HepG2 (cell line): ENCODE measurements at regions not wholly inside any gene's neighbourhood (a gene's known extent, or its start where the extent isn't known, plus 50 kb on each side); places are given as distances from the start of the nearest gene placed in this dataset.

ENCODE experiments used
- ARID5B ChIP-seq: IDR thresholded peaks from 2 replicates; pipeline ENCODE4 v1.4.0; 2020; ENCODE audit warnings: mild to moderate bottlenecking, missing genetic modification reagents
- GPBP1L1 ChIP-seq: sonication (generic); formaldehyde crosslinking; IDR thresholded peaks from 2 replicates; pipeline ENCODE4 v1.5.0; 2020; ENCODE audit warnings: mild to moderate bottlenecking, missing genetic modification reagents
- HDAC2 ChIP-seq: sonication (generic); formaldehyde crosslinking; IDR thresholded peaks from 2 replicates; pipeline ENCODE4 v1.4.0; 2020; ENCODE audit warnings: missing genetic modification reagents
- HNRNPL ChIP-seq: fragments of 200-400 bp; formaldehyde crosslinking; IDR thresholded peaks from 2 replicates; pipeline ENCODE4 v1.6.1; 2017; ENCODE audit warnings: mild to moderate bottlenecking, low read depth, low read length
- IKZF5 ChIP-seq: IDR thresholded peaks from 2 replicates; pipeline ENCODE4 v1.6.1; 2018; ENCODE audit warnings: missing genetic modification reagents, mild to moderate bottlenecking, missing compliant biosample characterization
- IRF2 ChIP-seq: IDR thresholded peaks from 2 replicates; pipeline ENCODE4 v1.6.1; 2018; ENCODE audit warnings: missing genetic modification reagents, missing compliant biosample characterization
- MAFG ChIP-seq: sonication (generic); formaldehyde crosslinking; IDR thresholded peaks from 2 replicates; pipeline ENCODE4 v1.5.1; 2020; ENCODE audit warnings: mild to moderate bottlenecking, missing genetic modification reagents
- MIXL1 ChIP-seq: IDR thresholded peaks from 2 replicates; pipeline ENCODE4 v1.6.1; 2016
- NCOR1 ChIP-seq: fragments of 200-600 bp; sonication (generic); IDR thresholded peaks from 2 replicates; pipeline ENCODE4 v1.7.0; 2017; ENCODE audit warnings: antibody characterized with exemption, low read length, borderline replicate concordance
- NR2C2 ChIP-seq: sonication (generic); formaldehyde crosslinking; IDR thresholded peaks from 2 replicates; pipeline ENCODE4 v1.4.0; 2020; ENCODE audit warnings: missing genetic modification reagents, mild to moderate bottlenecking, moderate library complexity, borderline replicate concordance
- SAP130 ChIP-seq: IDR thresholded peaks from 2 replicates; pipeline ENCODE4 v1.6.1; 2016; ENCODE audit warnings: low read depth
- SKI ChIP-seq: fragments of 450-650 bp; IDR thresholded peaks from one replicate; pipeline ENCODE4 v1.6.1; 2018; ENCODE audit warnings: mild to moderate bottlenecking; ENCODE audit not compliant: partially characterized antibody
- SNAPC2 ChIP-seq: sonication (generic); formaldehyde crosslinking; IDR thresholded peaks from 2 replicates; pipeline ENCODE4 v1.8.1; 2022; ENCODE audit warnings: mild to moderate bottlenecking, missing genetic modification reagents
- SRSF4 ChIP-seq: fragments of 200-400 bp; formaldehyde crosslinking; IDR thresholded peaks from one replicate; pipeline ENCODE4 v1.6.1; 2018; ENCODE audit warnings: mild to moderate bottlenecking, low read depth, low read length, moderate library complexity; ENCODE audit not compliant: poor library complexity, severe bottlenecking
- UBTF ChIP-seq: sonication (generic); formaldehyde crosslinking; IDR thresholded peaks from 2 replicates; pipeline ENCODE4 v1.4.0; 2020; ENCODE audit warnings: mild to moderate bottlenecking, missing genetic modification reagents
- ZGPAT ChIP-seq: IDR thresholded peaks from 2 replicates; pipeline ENCODE4 v1.6.1; 2016; ENCODE audit warnings: mild to moderate bottlenecking
- ZNF317 ChIP-seq: sonication (generic); formaldehyde crosslinking; IDR thresholded peaks from 2 replicates; pipeline ENCODE4 v1.5.0; 2020; ENCODE audit warnings: mild to moderate bottlenecking, missing genetic modification reagents
- ZNF747 ChIP-seq: sonication (generic); formaldehyde crosslinking; IDR thresholded peaks from 2 replicates; pipeline ENCODE4 v1.8.1; 2023; ENCODE audit warnings: missing genetic modification reagents, mild to moderate bottlenecking, borderline replicate concordance
- ZSCAN31 ChIP-seq: sonication (generic); formaldehyde crosslinking; IDR thresholded peaks from 2 replicates; pipeline ENCODE4 v1.5.0; 2020; ENCODE audit warnings: low read depth, mild to moderate bottlenecking, missing genetic modification reagents

GRCh38 chr14:76956316-76957090 is 72.0 kb downstream of the IRF2BPL start (continued):
- peak; percentile 65 for TF ChIP-seq ZGPAT
- TF ChIP-seq UBTF (CRISPR knock-in tag): 0 out of 2 replicates have a peak, but pooled peaks have one; percentile 56
- peak; percentile 47; the same call in 1 of the 2 replicates for TF ChIP-seq IRF2 (CRISPR knock-in tag)
- TF ChIP-seq SNAPC2 (CRISPR knock-in tag): no peak
- 0 out of 2 replicates have a peak, but pooled peaks have one; percentile 54 for TF ChIP-seq ARID5B (CRISPR knock-in tag)
- no peak for TF ChIP-seq GPBP1L1 (CRISPR knock-in tag)
- peak; percentile 58; the same call in 1 of the 2 replicates for TF ChIP-seq IKZF5 (CRISPR knock-in tag)
- TF ChIP-seq ZNF747 (CRISPR knock-in tag): 0 out of 2 replicates have a peak, but pooled peaks have one; percentile 54
- TF ChIP-seq SRSF4: no peak
- peak; percentile 47; the same call in 1 of the 2 replicates for TF ChIP-seq ZNF317
- peak; percentile 75; the same call in 1 of the 2 replicates for TF ChIP-seq NCOR1
- peak; percentile 97 for TF ChIP-seq MAFG
- TF ChIP-seq SKI: peak; percentile 80
- TF ChIP-seq HNRNPL: no peak; the same call in none of the 2 replicates
- TF ChIP-seq HDAC2 (CRISPR knock-in tag): peak; percentile 19; the same call in 1 of the 2 replicates
- peak; percentile 54; the same call in 1 of the 2 replicates for TF ChIP-seq ZSCAN31 (CRISPR knock-in tag)
- 0 out of 2 replicates have a peak, but pooled peaks have one; percentile 16 for TF ChIP-seq MIXL1 (CRISPR knock-in tag)
- peak; percentile 87 for TF ChIP-seq SAP130 (CRISPR knock-in tag)
- peak; percentile 31; the same call in 1 of the 2 replicates for TF ChIP-seq NR2C2 (CRISPR knock-in tag)
